Hepatocyte (in vitro differentiated cells): ENCODE measurements at regions not wholly inside any gene's neighbourhood (a gene's known extent, or its start where the extent isn't known, plus 50 kb on each side); places are given as distances from the start of the nearest gene placed in this dataset.

ENCODE experiments used
- EZH2 ChIP-seq: fragments of 200-600 bp; sonication (generic); IDR thresholded peaks from 2 replicates; pipeline ENCODE4 v1.6.1; 2016; ENCODE audit warnings: antibody characterized with exemption, mild to moderate bottlenecking, borderline replicate concordance
- EZH2phosphoT487 ChIP-seq: fragments of 200-600 bp; sonication (generic); IDR thresholded peaks from one replicate; pipeline ENCODE4 v1.6.1; 2018; ENCODE audit warnings: antibody characterized with exemption, mild to moderate bottlenecking, low read depth, moderate library complexity; ENCODE audit not compliant: unreplicated experiment, severe bottlenecking
- TF ChIP-seq, protein P1 (sequence below): fragments of 200-600 bp; sonication (generic); IDR thresholded peaks from 2 replicates; pipeline ENCODE4 v1.5.1; 2016; ENCODE audit warnings: antibody characterized with exemption, mild to moderate bottlenecking; ENCODE audit not compliant: poor library complexity

DNA sequence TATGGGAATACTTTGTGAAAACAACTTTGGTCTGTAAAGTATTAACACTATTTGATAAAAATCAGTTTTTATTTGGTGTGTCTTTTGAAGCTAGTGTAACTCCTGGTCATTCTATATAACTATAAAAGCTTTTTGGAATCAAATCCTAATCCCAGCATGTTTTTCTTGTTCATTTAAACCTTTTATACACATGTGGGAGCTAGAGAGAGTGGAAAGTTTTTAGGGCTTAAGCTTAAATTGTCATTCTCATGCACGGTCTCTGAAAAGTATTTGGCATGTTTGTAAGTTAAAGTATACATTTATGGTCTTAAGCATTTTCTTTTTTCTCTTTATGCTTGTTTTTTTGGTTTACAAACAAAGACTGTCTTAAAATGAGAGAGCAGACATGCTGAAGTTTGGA, 83.4 kb upstream of the RARB start:
- TF ChIP-seq, protein P1, sequence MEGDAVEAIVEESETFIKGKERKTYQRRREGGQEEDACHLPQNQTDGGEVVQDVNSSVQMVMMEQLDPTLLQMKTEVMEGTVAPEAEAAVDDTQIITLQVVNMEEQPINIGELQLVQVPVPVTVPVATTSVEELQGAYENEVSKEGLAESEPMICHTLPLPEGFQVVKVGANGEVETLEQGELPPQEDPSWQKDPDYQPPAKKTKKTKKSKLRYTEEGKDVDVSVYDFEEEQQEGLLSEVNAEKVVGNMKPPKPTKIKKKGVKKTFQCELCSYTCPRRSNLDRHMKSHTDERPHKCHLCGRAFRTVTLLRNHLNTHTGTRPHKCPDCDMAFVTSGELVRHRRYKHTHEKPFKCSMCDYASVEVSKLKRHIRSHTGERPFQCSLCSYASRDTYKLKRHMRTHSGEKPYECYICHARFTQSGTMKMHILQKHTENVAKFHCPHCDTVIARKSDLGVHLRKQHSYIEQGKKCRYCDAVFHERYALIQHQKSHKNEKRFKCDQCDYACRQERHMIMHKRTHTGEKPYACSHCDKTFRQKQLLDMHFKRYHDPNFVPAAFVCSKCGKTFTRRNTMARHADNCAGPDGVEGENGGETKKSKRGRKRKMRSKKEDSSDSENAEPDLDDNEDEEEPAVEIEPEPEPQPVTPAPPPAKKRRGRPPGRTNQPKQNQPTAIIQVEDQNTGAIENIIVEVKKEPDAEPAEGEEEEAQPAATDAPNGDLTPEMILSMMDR = no peak
- TF ChIP-seq EZH2 (no peak), EZH2phosphoT487 (peak; percentile 98)
